ENCODE measurements at regions not wholly inside any gene's neighbourhood (a gene's known extent, or its start where the extent isn't known, plus 50 kb on each side); places are given as distances from the start of the nearest gene placed in this dataset.

DNA sequence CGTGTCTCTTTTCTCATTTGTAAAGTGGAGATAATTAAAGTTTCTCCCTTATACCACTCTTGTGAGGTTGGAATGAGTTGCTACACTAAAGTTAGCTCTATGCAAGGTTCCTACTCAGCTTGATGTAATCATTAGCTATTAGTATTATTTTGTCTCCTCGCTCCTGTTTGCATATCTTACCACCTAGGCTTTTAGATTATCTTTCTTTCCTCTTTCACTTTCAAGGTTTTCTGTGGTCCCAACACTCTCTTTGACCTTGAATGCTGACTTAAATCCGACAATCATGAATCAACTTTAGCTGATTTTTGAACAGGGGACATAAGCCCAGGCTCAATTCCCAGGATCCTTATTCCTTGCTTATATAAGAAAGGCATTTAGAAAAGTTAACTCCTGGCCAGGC is 769.7 kb upstream of the GRM7 start:
- DNase-seq (ENCODE audit: low read depth, low spot score), result no peak

DNA sequence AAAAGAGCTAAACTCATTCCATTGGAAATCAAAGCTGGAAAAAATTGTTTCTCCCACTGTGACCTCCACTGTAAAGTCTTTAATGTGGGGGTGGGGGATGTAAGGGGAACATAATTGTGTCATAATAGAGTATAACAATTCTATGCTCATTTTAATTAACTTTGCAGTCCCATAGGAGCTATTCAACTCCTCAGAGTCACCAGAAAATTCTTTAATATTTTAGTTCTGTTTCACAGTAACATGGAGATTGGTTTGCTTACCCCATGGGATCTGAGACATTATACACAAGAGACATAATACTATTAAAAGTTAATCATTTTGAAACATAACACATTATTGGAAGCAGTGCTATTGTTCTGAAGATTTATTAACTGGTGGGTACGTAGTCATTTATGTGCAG is 765.9 kb upstream of the GRM7 start:
- no peak for DNase-seq (ENCODE audit: low read depth, low spot score)

DNA sequence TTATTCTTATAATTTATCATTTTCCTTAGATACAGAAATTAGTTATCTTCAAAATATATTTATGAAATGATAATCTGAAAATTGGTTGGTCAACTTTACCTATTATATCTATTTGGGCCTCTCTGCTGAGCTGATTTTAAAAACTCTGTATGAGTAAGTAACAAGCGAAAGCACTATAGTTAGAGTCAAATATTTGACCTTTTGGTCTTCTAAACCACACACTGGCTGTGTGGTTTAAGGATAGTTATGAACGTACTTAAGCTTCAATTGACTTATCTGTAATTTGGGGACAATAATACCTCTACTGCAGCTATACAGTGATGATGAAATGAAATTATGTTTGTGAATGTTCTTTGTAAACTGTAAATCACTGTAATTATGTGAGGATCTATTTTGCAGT is 763.9 kb upstream of the GRM7 start:
- DNase-seq (ENCODE audit: low read depth, low spot score), result no peak

DNA sequence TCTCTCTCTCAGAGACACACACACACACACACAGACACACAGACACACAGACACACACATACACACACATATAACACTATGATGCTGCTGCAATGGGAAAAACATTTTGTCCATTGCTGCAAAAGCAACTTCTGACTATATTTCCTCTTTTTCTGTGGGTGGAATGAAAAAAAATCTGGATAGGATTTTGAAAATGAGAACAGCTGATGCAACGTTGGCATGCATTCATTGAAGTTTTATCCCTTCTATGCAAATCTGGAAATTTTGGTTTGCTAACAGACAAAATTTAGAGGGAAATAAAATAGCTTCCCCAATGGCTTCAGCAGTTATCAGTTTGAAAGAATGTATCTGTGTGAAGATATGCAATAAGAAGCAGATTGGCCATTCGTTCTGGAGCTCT is 763.4 kb upstream of the GRM7 start:
- DNase-seq (ENCODE audit: low read depth, low spot score), result no peak

DNA sequence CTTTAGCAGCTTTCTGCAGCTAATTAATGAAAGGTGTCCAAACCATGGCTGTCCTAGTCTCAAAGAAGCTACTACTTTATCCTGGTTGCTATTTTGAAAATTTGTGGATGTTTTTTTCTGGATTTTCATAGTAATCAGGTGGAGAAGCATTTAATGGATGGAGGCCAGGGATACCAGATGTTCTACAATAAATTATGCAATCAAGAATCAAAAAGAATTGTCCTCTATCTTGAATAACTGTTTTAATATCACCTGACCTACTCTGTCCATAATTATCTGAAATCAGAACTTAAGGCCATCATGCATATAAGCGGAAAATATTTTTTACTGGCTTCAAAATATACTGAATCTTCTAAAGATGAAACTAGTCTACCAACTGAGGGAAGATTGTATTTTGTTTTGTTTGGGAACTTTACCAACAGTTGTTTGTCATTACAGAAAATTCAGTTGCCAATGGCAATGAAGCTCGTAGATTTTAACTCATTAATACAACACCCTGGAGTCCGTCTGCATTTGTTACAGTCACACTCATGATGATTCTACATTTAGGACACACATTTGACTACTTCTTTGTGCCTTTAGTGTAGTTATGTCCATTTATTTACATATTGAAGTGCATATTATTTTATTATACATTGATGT is 762.3 kb upstream of the GRM7 start:
- DNase-seq (ENCODE audit: low read depth, low spot score), result no peak

DNA sequence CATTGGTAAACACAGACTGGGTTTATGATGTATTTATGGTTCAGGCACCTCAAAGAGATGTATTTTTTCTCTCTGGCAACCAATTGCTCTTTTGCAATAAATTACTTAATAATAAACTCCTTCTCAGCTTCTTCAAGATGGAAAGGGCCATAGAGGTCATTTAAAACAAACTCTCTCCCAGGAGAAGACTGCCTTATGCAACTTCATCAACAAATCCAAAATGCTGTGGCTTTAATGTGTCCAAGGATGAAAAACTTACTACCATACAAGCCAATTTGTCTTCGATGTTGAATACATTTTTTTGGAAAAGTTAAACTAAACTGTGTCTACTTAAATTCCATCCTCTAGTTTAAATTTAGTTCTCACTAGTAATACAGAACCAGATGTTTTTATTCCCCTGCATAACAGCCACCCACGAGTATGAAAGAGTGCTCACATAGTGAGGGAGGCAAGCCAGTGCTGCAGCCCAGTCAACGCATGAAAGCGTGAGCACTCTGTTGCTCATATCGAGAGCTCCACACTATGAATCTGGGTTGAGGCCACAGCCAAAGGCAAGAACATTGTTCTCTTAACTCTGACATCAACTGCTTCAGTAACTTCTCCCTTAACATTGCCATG is 761.3 kb upstream of the GRM7 start:
- DNase-seq (ENCODE audit: low read depth, low spot score), result no peak

DNA sequence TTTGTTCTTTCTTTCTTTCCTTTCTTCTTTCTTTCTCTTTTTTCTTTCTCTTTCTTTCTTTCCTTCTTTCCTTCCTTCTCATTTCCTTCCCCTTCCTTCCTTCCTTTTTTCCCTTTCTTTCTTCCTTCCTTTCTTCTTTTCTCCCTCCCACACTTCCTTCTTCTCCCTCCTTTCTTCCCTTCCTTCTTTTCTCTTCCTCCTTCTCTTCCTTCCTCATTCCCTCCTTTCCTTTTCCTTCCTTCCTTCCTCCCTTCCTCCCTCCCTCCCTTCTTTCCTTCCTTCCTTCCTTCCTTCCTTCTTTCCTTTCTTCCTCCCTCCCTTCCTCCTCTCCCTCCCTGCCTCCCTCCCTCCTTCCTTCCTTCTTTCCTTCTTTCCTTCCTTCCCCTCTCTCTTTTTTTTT is 755.7 kb upstream of the GRM7 start:
- DNase-seq (ENCODE audit: low read depth, low spot score), result no peak

DNA sequence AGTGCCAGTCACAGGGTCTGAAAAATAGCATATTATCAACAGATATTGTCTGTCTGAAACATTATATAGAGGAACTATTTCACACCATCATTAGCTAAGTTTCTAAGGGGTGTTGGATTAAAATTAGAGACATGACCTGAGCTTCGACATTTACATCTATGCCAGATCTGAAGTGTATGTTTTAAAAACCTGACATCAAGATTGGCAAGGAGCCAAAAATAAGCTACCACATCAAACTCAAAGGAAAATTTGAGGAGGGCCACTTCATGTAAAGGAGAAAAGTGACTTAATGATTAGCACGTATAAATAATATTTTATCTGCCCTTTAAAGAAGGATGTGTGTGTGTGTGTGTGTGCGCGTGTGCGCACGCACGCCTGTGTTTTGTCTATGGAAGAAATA is 752.0 kb upstream of the GRM7 start:
- no peak for DNase-seq (ENCODE audit: low read depth, low spot score)

DNA sequence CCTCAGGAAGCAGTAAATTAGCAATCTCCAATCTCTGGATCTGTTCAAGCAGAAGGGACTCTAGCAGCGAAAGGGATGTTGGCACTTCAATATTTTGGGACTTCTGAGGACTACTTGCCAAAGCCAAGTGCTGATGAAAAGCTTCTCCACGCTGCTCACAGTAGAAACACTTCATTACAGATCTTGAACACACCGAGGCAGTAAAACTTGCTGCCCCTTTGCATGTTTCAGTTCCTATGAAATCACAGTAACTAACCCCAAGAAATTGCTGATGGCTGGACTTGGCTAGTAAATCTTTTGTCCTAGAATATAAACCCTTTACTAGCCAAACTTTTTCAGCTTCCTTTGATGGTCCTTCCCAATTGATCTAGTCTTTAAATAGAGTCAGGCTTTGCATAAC is 750.5 kb upstream of the GRM7 start:
- DNase-seq (ENCODE audit: low read depth, low spot score), result no peak

DNA sequence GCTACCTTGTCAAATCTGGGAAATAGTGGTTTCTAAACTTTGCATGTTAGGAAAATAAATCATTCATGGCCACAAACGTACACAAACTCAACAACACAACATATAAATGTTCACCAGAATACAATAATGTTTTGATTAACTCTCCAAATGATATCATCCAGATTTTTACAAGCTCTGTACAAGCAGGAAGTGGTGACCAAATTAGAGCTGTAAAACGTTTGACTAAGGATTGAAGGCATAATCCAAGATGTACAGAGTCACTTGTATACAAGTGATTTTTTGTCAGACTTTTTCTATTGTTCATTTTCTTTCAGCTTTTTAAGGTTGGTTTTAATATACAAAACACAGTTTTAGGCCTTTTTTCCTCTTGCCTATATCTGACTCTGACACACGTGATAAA is 748.4 kb upstream of the GRM7 start:
- no peak for DNase-seq (ENCODE audit: low read depth, low spot score)

DNA sequence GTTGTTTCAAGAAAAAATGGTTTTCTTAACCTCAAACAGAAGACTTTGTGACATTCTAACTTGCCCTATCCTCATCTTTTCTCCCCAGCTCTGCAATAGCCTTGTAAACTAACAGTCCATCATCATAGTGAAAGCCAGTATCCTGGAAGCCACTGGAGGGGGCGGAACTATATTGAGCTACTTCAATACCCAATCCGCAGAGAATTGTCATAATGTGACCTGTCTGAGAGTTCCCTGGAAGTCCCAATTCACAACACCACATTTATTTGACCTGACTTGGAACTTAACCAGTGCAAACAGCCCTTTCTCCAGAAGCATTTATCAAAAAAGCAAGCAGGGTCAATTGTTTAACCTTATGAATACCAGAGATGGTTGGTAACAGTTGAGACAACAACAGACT is 747.6 kb upstream of the GRM7 start:
- DNase-seq (ENCODE audit: low read depth, low spot score), result no peak

DNA sequence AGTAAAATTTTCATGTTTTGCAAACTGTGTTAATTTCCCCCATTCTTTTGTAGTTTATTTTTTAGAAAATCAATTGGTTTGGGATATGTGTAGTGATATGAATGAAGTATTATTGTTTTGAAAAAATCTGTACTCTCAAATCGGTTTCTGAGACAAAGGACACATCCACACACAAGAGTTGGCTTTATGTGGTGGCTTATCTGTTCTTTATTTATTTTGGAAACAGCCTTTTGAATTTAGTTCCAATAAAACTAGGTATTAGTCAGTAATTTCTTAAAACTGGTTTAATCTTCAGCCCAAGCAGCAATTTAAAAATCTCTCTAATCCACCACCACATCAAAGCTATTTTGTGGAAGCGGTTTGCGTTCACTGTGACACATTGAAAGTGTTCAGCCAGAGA is 741.5 kb upstream of the GRM7 start:
- no peak for DNase-seq (ENCODE audit: low read depth, low spot score)

DNA sequence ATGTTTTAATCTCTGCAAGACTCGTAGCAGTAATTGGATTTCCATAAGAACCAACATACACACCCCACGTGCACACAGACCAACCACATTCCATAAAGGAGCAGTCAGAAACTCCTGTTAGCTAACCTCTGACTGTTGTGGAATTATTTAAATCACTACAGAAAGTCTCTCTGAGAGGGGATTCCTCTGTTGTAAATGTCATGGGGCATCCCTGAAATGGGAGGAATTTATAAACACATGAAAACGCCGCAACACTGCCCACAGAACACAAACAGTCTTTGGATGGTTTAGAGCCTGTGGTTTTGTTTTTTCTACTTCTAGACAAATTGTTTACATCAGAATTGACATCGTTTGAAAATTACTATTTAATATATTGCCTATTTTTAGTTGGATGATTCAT is 740.1 kb upstream of the GRM7 start:
- no peak for DNase-seq (ENCODE audit: low read depth, low spot score)

DNA sequence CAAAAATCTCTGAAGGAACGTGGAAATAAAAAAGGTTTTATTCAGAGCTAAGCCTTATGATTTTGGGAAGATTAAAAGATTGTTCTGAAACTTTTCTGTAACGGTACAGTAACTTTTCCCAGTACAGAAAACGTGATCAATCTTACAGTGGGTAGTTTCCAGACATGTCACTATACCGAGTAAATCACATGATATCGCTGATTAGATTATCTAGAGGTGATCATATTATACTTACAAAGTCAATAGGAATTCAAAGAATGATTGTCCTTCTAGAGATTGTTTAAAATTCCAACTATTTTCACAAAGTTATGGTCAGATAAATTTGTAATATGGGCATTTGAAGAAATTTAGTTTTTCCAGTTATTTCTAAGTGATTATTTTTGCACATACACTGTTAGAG is 736.0 kb upstream of the GRM7 start:
- no peak for DNase-seq (ENCODE audit: low read depth, low spot score)

DNA sequence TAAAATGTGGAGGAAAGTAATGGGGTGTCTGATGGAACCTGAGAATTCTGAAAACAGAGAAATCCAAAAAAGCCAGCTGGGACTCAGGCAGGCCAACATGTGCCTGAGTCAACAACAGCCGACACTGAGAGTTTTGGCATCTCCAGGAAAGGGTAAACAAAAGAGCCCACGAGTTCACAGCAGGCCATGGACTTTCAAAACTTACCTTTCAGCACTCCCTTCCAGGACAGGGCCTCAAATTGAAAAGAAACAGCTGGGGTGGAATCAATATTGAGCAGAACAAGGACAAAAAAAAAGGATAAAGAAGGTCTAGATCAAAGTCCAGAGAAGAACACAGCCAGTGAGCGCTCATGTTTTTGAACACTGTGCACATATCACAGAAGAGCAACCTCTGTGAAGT is 735.4 kb upstream of the GRM7 start:
- no peak for DNase-seq (ENCODE audit: low read depth, low spot score)

DNA sequence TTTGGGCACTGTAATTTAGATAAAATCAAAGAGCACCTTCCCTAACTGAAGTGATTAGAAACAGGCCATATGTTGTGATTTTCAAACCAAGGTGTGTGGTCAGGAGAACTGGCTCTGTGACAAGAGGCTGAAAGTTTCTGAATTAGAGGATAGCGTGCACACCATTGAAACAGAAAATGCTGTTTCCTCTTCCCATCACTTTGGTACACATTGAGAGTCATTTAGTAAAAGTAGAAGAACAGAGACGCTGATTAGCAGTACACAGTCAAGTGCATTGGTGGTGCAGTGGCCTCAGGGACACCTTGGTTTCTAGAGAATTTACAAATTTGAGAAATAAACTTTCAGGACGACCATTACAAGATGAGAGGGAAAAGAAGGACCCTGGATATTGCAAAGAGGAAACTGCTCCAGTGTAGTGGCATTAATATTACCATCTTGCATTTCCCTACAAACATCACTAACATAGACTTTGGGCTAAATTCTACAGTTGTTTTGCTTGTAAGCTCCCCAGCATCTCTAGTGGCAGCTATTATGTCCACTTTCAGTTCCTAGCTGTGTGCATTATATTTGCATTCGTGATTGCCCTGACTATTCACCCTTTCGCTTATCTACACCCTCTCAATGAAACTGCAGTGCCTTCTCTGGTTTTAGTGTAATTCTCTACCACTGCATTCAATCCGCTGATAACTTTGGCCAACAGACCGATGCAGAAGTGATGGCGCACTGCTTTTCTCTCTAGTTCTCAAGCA is 728.1 kb upstream of the GRM7 start:
- DNase-seq (ENCODE audit: low read depth, low spot score), result no peak

DNA sequence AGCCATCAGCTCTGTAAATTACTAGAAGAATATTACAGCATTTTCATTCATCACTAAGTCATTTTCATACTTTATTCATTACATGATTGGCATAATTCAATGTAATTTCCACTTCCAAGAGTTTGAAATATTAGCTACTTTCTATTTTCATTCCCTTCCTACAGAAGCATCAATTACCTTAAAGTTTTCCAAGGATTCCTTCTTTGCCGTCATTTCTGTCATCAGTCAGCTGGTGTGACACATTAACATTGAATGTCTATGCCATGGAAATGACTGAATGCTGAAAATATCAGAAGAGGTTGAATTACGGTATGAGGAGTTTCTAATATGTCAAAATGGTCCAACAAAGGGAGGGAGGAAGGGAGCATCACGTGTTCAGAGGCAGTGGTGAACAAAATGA is 718.2 kb upstream of the GRM7 start:
- no peak for DNase-seq (ENCODE audit: low read depth, low spot score)

DNA sequence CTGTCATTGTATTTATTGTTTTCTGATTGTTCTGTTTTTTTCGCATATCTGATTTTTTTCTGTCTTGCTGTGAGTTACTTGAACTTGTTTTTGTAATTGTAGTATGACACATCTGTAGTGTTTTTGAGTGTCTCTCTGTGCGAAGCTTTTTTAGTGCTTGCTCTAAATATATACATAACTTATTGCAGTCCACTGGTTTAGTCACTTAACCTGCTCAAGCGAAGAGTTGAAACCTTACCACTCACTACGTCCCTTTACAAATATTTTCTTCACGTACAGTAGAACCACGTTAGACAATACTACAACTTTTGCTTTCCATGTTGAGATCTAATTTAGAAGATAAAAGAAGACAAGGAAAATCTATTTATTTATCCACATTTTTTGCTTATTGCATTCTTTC is 713.0 kb upstream of the GRM7 start:
- no peak for DNase-seq (ENCODE audit: low read depth, low spot score)

DNA sequence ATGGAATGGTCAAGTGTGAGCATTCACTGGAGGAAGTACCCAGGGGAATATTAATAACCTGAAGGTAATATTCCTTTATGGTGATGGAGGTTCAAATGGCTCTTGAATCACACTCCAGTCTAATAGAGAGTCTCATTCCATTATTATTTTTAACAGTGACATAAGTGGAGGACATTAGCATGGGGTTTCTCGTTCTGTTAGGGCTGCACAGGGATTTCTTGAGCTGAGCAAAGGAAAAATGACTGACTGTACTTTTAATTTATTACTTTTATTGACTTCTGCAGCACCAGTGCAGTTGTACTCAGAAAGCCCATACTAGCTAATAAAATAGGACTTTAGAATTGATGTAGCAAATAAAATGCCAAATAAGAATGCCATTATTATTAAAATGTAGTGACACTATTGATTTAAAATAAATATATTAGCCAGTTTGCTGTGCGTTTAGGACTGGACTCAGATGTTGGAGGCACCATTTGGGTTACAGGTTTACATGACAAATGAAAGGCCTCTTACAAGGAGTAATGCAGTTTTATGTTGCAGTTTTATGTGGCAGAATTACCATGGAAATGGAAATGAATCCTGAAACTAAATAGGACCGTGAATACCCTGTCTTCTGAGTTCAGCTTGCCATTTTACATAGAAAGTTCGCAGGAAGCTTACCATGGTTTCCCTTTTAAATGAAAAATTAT is 705.1 kb upstream of the GRM7 start:
- no peak for DNase-seq (ENCODE audit: low read depth, low spot score)

DNA sequence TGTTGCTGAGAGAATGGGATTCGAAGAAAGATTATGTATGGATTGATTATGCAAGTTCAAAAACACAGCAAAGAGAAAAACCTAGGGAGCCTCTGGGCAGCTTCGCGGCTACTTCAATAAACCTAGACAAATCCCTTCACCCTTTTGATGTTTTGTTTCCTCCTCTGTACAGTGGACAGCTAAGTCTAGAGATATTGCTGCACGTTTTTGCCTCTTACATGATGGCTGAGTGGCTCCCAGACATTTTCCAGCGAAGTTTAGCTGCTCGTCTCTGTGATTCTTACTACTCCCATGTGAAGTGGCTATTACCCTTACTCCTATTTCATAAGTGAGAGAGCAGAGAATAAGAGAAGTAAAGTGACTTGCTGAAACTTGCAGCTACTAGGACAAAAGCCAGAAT is 695.0 kb upstream of the GRM7 start:
- DNase-seq (ENCODE audit: low read depth, low spot score), result no peak

DNA sequence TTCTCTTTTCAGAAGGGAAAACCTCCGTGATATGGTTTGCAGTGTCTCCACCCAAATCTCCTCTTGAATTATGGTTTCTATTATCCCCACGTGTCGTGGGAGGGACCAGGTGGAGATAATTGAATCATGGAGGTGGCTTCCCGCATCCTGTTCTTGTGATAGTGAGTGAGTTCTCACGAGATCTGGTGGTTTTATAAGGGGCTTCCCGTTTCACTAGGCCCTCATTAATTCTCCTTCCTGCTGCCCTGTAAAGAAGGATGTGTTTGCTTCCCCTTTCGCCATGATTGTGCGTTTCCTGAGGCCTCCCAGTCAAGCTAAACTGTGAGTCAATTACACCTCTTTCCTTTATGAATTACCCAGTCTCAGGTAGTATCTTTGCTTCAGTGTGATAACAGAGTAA is 692.7 kb upstream of the GRM7 start:
- DNase-seq (ENCODE audit: low read depth, low spot score), result no peak

DNA sequence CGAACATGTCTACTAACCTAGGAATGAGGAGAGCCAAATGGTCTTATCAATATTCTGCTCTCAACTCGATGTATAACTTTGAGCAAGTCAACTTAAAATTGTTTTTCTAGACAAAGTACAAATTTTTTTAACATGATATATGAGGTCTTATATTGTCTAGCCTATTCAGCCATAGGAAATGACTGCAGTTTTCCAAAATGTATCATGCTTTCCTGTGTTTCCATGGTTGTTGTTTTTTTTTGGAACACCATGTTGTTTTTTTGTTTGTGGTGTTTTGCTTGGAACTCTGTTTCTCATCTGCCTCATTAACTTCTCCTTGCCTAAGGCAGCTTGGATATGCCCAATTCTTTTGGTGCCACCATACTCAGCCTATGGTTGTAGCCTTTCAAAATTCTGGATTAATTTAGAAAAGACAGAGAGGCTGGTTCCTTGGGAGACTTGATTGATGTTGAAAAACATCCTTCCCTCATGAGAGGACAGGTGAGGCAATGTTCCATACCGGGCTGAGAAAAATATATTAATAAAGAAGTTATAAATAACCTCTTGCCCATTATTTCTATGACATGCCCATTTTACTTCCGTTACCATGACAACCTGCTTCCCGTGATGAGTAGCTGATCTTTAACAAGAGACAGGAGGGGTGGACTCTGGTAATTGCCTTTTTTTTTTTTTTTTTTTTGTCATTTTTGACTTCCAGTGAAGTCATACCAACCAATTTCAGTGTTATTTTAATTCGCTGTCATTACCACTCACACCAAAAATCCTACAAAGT is 687.9 kb upstream of the GRM7 start:
- DNase-seq (ENCODE audit: low read depth, low spot score), result no peak

Data from activated CD4-positive, CD25-positive, alpha-beta regulatory T cell treated with anti-CD3 and anti-CD28 coated beads, Interleukin-2, amount 50 U/mL, for 16 hours (primary cell).